CD1c-positive myeloid dendritic cell (primary cell): ENCODE measurements at regions not wholly inside any gene's neighbourhood (a gene's known extent, or its start where the extent isn't known, plus 50 kb on each side); places are given as distances from the start of the nearest gene placed in this dataset.
"Not testable (repeated sequence)": the region's sequence is repeated elsewhere in the genome, so short reads cannot be mapped to it uniquely, and the experiment has no call there.

ENCODE experiments used
- DNase-seq: peaks from one replicate; pipeline ENCODE4 v3.0.0-alpha.2; 2016; ENCODE audit errors: extremely low spot score

DNA sequence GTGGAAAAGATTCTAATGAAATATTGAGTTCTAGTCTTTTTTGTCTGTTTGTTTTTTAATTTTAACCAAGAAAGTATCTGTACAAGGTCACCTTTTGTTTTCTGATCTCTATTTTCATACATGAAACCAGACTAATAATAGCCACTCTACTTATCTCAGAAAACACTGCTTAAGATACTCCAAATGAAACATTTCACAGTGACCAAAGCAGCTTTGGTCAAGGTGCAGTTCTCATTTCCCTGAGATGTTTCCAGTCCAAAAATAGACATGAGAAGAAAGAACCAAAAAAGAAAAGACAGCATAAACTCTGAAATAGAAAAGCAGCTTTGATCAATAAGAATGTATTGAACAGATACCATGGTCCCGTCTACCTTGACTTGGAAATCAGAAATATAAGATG, 782.8 kb downstream of the RAB28 start:
- no peak for DNase-seq

DNA sequence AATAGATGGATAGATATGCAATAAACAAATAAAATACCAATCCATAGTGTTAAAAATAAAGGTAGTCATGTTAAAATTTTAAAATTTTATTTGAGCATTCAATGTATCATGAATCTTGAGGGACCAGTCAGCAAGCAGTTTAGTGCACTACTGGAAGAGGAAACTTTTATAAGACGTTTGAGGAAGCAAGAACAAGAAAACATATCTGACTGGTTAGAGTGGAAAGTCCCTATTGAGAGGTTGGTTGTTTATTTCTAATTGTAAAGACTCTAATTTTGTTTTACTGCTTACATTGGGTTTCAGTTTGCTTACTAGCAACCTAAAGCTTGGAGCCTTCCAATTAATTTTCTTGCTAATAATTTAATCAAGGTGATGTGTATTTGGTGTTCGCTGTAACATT, 786.2 kb downstream of the RAB28 start:
- no peak for DNase-seq

DNA sequence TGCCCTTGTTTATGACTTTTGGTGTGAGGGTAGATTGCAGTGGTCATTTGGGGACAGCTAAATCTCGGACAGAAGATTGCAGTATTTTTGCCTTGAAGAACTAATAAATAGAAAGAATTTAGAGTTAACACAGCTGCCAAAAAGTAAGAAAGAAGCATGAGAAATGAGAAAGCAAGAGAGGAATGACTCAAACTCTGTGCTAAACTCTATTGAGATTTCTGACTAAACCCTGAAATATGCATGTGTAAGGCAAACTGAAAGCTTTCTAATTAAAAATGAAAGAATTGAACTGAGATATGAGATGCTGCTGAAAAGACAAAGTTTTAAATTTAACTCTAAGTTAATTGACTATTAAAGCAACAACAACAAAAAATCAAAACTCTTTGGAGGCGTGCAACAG, 791.3 kb downstream of the RAB28 start:
- DNase-seq, result no peak

DNA sequence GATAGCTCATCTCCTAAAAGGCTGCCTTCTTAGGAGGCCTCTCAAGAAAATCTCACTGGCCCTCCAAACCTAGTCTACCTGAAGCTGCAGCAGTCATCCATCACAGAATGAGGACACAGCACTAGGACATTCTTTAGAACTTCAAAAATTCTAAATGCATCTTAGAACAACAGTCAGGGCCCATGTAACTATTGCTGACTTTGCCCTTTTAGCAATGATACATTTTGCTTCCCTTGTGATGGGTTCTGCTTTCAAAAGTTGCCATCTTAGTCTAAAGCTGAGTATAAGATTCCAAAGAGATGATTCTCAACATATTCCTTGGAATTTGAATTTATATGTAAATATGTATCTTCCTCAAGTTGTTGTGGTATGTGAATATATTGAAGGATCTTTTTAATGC, 793.0 kb downstream of the RAB28 start:
- no peak for DNase-seq

DNA sequence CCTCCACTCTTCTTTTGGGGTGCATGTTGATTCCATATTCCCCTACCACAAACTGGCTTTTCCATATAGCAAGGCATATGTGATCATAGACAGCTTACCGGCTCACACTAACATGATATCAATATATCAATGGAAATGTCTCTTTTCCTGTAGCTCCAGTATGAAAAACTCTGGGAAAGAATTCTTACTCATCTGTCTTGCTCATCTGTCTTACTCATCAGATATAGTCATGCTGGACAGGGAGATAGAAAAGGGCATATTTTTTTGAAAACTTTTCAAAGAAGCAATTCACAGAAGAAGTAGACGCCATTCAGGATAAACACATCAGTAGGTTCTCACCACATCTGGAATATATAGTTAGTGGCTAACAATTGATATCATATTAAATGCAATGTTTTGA, 794.7 kb downstream of the RAB28 start:
- DNase-seq, result no peak

DNA sequence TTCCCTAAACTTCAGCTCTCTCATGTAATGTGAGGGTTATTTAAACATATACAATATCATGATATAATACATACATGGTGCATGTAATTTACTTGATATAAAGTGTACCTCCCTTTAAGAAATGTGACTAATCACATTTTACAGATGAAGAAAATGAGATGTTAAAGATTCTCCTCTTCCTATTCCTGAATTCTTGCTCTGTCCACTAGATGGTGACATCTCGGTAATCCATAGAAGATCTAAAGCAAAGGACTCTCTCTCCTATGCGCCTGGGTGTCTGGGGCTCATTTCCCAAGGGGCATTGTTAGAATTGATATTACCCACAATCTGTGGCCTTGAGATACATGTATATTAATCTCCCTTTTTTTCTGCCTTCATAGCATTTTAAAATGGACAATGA, 804.9 kb downstream of the RAB28 start:
- no peak for DNase-seq

DNA sequence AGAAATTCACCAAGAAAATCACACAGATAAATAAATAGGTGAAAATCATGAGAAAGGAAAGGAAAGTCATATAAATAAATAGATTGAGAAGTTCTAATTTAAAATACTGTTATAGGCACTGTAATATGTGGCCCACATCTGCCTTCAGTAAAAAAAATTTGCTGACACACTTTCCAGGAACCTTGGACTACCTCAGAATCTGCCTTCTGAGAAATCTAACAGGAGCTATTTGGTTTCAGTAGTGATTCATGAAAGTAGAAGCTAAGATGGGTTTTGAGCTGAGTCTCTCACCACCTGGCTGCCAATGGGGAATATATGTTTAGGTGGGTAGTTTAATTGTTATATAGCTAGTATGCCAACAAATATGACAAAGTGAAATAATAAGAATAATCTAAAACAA, 810.0 kb downstream of the RAB28 start:
- DNase-seq, result no peak

DNA sequence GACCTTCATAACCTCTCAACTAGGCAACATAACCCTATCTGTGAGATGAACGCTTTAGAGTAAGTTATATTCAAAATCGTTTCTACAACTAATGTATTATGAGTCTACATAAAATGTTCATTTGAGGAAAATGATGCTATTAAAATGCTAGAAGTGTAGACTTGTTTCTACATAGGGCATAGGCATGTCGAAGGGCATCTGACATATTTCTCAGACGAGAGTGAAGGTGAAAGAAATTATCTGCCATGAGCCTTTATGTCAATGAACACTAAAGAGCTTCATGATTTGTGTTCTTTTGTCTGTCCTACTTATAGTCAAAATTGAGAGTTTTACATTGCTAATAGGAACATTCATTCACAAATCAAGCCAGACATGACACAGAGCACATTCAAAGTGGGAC, 811.8 kb downstream of the RAB28 start:
- no peak for DNase-seq

DNA sequence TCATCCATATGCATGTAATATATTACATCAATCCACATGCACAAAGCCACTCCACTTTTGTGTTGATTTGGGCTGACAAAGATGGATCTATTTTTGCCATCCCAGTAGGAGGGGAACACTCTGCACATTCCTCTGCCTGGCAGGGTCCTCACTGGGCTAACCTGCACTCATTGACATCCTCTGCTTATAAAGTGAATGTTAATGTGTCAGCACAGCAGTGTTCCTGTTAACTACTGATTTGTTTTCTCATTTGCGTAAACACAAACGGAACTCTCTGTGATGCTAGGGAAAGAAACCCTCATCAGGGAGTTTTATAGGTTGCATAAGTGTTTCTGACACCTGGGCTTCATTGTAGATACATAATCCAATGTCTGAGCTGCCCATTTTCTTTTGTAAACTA, 826.0 kb downstream of the RAB28 start:
- no peak for DNase-seq

DNA sequence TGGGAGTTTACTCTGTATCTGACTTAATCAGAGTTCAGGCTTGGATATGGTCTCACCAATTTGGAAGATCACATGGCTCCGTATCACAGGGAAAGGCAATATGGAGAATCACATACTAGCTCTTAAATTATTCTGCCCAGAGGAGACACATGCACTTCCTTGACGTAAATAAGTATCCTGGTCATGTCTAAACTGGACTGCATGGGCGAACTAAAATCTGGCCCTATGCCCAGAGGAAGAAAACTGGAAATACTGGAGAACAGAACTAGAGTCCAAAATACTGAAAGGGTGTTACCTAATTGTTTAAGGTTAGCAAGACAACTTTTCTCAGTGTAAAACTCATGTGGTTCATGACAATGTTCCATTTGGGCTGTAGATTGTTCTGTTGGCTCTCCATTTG, 832.3 kb downstream of the RAB28 start:
- no peak for DNase-seq

DNA sequence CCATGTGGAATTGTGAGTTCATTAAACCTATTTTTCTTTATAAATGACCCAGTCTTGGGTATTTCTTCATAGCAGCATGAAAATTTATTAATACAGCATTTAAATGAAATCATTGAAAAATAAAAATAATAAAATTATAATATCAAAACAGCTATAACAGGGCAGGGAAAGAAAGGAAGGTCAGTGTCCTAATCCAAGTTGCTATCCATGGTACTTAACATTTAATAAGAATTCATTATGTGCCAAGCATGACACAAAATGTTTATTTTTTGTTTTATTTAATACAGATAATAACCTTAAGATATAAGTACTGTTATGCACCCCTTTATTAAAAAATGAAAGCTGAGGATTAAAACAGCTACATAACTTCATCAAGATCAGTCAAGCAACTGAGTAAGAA, 838.4 kb downstream of the RAB28 start:
- DNase-seq, result no peak

DNA sequence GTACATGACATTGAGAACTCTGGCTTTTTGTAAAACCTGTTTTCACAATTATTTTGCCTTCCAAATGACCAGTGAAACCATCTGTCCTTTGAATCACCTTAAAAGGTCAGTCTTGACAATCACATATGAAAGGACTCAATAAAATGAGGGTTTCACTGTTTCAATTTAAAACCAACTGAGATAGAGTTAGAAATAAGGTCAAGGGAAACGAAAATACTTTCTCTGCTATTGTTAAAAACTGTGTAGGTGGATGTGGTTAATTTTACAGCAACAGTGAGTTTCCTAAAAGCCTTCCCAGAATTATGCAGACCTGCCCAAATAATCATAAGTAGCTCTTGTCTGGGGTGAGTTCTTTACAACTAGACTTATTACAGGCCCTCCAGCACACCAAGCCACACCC, 839.9 kb downstream of the RAB28 start:
- no peak for DNase-seq

DNA sequence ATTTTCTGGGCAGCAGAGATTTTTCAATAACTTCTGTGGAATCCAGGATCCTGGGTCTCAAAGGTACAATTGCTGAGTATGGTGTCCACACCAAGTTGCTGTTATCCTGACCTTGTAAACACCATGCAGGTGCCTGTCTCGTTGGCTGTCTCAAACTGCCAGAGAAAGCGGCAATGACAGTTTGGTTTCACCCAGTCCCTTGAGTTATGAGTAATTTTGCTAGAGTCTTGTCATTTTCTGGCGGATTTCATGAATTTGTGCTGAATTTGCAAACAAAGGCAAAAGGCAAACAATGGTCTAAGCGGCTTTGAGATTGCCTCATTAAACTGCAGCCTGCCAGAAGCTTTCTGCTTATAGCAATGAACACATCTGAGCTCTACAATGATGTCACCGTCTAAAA, 847.9 kb downstream of the RAB28 start:
- no peak for DNase-seq

DNA sequence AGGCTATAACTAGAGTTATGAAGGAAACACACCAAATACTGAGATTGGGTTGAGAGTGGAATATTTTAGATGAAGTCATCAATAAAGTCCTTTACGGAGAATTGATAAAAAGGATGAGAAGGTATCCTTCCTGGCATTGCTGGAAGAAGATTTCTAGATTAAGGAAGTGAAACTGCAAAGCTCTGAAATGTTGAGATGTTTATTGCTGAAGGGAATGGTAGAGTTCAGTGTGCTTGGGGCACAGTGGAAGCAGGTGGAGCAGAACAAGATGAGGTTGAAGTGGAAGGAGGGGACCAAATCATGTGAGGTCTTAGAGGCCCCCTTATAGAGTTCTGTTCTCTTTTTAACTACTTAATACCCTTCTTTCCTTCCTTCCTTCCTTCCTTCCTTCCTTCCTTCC, 848.5 kb downstream of the RAB28 start:
- DNase-seq, result no peak

DNA sequence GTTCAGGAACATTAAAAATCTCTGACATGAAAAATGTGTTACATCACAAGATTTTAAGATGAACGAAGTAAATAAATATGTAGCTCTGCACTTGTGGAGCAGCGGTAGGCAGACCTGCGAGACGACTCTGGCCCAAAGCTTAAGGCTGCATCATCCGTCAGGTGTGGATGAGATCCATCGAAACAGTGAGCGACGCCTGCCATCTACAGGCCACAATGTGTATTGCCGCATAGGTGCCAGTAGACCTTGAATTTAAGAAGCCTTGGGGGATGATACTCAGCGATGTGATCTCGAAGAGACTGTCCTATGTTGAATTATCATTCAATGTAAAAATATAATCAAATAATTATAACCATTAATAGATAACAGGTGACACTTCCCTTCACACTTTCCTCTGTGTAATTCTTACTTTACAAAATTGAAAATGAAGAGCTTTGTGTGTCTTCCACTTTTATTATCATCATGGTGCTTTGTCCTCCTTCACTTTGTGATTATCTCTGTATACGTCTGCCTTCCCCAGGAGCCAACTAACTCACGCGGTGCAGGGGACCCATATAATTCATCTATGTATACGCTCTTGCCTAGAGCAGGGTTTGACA, 851.0 kb downstream of the RAB28 start:
- DNase-seq, result peak; percentile 73

DNA sequence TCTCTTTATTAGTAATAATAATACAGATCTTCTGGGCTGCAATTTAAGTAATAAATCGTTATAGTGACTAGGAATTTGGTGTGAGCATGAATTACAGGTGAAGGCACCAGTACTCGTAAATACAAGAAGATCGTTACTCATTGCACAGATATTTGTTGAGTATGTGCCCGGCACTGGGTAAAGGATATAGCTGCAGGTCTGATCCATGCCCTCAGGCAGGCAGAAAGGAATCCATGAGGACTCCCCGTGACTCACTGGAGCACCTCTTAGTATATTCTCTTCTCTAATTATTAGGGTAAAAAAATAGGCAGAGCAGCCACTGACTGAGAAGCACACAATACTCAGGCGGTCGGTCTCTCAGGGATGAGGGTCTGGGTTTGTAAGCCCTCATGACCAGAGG, 868.3 kb downstream of the RAB28 start:
- DNase-seq, result no peak

DNA sequence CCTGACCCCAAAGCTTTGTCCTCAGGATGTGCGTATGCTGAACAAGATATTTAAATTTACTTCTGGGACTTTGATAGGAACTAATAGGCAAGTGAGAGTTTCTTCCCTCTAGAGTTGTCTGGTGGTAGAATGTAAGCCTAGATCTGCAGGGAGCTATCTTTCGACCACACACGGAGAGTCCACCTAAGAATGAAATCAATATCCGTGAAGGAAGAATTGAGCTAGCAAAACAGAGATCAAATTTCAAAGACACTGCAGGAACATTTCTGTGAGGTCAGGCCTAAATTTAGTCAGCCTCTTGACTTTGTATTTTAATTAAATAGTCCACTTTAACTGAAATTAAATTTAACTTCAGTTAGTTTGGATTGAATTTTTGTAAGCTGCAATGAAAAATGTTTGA, 871.3 kb downstream of the RAB28 start:
- DNase-seq, result no peak

DNA sequence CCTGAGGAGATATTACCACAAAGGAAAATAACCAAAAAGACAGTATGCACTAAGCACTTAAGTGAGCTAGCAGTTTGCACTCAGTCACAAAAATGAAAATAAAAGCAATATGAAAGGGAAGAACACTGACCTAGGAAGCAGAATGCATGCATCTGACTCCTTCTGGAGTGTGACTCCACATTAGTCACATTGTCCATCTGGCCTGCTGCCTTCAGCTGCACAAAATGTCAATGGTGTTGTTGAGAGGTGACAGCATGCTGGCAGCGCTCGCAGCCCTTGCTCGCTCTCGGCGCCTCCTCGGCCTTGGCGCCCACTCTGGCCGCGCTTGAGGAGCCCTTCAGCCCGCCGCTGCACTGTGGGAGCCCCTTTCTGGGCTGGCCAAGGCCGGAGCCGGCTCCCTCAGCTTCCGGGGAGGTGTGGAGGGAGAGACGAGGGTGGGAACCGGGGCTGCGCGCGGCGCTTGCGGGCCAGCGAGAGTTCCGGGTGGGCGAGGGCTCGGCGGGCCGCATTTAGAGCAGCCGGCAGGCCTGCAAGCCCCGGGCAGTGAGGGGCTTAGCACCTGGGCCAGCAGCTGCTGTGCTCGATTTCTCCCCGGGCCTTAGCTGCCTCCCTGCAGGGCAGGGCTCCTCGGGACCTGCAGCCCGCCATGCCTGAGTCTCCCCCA, 874.8 kb downstream of the RAB28 start:
- not testable (repeated sequence) for DNase-seq

DNA sequence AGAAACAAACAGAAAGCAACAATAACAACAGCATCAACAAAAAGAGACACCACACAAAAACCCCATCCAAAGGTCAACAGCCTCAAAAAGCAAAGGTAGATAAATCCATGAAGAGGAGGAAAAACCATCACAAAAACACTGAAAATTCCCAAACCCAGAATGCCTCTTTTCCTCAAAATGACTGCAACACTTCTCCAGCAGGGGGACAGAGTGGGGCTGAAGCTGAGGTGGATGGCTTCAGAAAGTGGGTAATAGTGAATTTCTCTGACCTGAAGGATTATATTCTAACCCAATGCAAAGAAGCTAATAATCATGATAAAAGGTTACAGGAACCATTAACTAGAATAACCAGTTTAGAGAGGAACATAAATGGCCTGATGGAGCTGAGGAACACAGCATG, 888.2 kb downstream of the RAB28 start:
- no peak for DNase-seq

DNA sequence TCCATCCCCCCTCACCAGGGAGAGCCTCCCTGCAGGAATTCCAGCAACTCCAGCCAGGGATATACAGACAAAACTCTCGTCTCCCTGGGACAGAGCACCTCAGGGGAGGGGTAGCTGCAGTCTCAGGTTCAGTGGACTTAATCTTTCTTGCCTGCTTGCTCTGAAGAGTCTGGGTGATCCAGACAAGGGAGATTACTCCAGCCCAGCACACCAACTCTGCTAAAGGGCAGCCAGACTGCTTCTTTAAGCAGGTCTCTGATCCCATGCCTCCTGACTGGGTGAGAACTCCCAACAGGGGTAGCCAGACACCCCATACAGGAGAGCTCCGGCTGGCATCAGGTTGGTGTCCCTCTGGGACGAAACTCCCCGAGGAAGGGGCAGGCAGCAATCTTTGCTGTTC, 888.7 kb downstream of the RAB28 start:
- DNase-seq, result no peak

DNA sequence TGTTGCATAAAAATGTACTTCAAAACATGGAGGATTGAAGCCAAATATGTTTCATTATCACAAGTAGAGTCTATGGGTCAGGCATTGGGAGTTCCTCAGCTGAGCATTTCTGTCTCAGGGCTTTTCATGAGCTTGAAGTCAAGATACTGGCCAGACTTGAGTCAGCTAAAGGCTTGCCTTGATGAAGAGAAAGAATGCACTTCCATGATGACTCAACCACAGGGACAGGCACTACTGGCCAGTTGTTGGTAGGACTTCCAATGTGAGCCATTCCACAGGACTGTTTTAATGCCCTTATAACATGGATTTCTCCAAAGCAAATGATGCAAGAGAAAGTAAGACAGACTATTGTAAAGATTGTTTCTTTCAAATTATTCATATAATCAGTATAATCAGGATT, 895.6 kb downstream of the RAB28 start:
- no peak for DNase-seq

DNA sequence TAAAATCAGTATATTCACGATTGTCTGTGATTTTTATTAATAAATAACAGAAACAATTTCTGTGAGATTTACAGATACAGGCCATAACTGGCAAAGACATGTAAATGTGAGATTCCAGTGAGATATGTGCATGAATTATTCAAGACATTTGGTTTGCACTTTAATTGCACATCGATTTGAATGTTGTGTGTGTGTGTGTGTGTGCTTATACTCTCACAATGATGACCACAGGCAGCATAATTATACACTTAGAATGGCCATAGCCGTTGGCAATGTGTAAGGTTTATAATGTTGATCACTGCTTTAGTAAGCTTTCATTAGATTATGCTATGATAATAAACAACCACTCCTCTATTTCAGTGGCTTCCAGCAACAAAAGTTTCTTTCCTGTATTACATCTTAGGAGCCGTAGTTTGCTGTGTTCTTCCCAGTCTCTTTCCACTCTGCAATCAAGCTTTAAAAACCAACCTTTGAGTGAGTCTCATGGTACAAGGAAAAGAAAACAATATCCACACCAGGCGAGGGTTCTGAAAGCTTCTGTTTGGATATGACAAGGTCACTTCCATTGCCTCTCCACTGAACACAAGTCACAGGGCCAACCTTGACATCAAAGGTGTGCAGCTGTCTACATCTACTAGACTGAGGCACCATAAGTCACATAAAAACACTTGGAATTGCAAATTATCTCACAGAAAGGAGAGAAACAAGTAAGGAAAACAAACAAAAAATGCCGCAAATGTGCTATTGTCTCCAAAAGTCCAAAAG, 897.7 kb downstream of the RAB28 start:
- no peak for DNase-seq

DNA sequence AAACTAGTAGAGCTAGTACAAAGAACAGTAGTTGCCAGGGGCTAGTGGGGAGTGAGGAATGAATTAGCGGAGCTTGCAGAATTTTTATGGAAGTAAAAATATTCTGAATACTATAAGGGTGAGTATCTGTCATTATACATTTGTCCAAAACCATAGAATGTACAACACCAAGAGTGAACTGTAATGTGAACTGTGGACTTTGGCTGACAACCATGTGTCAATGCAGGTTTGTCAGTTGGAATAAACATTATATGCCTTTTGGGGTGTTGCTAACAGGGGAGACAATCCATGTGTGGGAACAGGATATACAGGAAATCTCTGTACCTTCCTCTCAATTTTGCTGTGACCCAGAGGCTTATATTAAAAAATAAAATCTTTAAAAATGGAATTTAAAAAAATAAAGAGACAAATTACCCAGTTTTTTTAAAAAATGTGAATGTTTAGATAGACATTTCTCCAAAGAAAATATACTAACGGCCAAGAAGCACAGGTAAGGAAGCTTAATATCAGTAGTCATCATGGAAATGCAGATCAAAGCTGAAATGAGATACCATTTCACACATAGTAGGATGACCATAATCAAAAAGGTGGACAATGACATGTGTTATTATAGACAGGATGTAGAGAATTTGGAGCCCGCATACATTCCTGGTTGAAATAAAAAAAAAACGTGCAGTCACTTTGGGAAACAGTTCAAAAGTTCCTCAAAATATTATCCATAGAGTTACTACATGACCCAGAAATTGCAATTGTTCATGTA, 899.8 kb downstream of the RAB28 start:
- DNase-seq, result no peak
